Stimulated activated naive CD8-positive, alpha-beta T cell treated with anti-CD3 and anti-CD28 coated beads, Interleukin-15, amount 100 ng/mL, for 72 hours (primary cell): ENCODE measurements at regions not wholly inside any gene's neighbourhood (a gene's known extent, or its start where the extent isn't known, plus 50 kb on each side); places are given as distances from the start of the nearest gene placed in this dataset.
"Not testable (repeated sequence)": the region's sequence is repeated elsewhere in the genome, so short reads cannot be mapped to it uniquely, and the experiment has no call there.

ENCODE experiments used
- ATAC-seq: fragments of 150-1000 bp; cut with Tn5 transposase; 2 replicates; pipeline ENCODE4 v1.10.0; 2021; ENCODE audit warnings: mild to moderate bottlenecking, moderate library complexity
- DNase-seq, 2 donors: peaks; one replicate each; pipeline ENCODE4 v3.0.0; 2021 to 2022
- H3K27ac Mint-ChIP-seq, 2 donors: one replicate each; pipeline ENCODE4 v1.8.0; 2022; ENCODE audit warnings: mild to moderate bottlenecking in 2 of 2, mixed read lengths in 2 of 2, moderate library complexity in 2 of 2
- H3K27me3 Mint-ChIP-seq: one replicate; pipeline ENCODE4 v1.8.0; 2022; ENCODE audit warnings: mixed read lengths
- H3K4me1 Mint-ChIP-seq: one replicate; pipeline ENCODE4 v1.8.0; 2022; ENCODE audit warnings: mild to moderate bottlenecking, mixed read lengths
- H3K4me3 Mint-ChIP-seq, 2 donors: one replicate each; pipeline ENCODE4 v1.8.0; 2022; ENCODE audit warnings: mild to moderate bottlenecking in 2 of 2, mixed read lengths in 2 of 2, moderate library complexity in 1 of 2
- H3K9me3 Mint-ChIP-seq, 2 donors: one replicate each; pipeline ENCODE4 v1.8.0; 2022; ENCODE audit warnings: mixed read lengths in 2 of 2

GRCh38 chr3:74137790-74138189, 476.7 kb downstream of the CNTN3 start:
- Mint-ChIP-seq H3K4me3 (no peak overlapping the region), H3K9me3 (peaks cover 0 to 15% of the 10 kb centered on the region in 2 donors), H3K27me3 (no peaks in the 10 kb centered on the region), H3K27ac (no peak overlapping the region), H3K4me1 (no peaks in the 10 kb centered on the region)
- ATAC-seq (no peak), DNase-seq (no peak)

DNA sequence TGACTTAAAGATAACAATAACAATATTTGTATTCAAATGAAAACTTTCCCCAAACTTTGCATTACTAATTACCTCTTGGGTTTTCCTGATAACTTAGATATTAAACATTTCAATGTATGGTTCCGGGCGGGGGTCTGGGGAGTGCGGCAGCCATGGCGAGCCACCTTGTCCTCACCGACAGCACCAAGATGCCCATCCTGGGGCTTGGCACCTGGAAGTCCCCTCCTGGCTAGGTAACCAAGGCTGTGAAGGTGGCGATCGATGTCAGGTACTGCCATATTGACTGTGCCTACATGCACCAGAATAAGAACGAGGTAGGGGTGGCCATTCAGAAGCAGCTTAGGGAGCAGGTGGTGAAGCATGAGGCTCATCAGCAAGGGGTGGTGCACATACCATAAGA, 478.7 kb downstream of the CNTN3 start:
- Mint-ChIP-seq H3K27ac (no peak overlapping the region), H3K4me1 (no peaks in the 10 kb centered on the region), H3K9me3 (peaks cover 0 to 21% of the 10 kb centered on the region in 2 donors), H3K27me3 (no peaks in the 10 kb centered on the region), H3K4me3 (no peak overlapping the region)
- no peak for DNase-seq
- ATAC-seq = no peak

DNA sequence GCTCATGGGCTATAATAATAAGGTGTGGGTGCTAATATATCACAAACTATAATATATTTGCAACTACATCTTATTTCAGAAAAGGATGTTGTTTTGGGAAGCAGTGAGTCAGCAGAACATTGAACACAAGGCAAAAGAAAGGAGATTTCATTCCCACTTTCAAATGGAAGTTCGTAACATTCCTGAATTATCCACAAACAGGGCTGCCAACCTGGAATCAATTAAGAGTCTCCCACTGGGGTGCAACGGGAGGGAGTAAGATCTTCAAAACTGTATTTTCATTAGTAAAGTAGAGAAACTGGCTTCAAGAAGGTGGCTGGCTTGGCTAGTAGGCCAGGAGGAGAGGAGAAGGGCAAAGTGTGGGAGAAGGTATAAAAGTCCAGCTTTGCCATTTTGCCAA, 479.6 kb downstream of the CNTN3 start:
- ATAC-seq (no peak), DNase-seq (no peak)
- Mint-ChIP-seq H3K27ac (no peak overlapping the region), H3K9me3 (peaks cover 0 to 29% of the 10 kb centered on the region in 2 donors), H3K27me3 (no peaks in the 10 kb centered on the region), H3K4me1 (no peaks in the 10 kb centered on the region), H3K4me3 (no peak overlapping the region)

- not testable (repeated sequence) for H3K27me3 Mint-ChIP-seq, H3K27ac Mint-ChIP-seq, H3K4me1 Mint-ChIP-seq, ATAC-seq, H3K4me3 Mint-ChIP-seq, DNase-seq
- peaks cover 6 to 36% of the 10 kb centered on the region in 2 donors for H3K9me3 Mint-ChIP-seq
Observed at GRCh38 chr3:74131546-74132328, 482.7 kb downstream of the CNTN3 start.

- H3K4me1 Mint-ChIP-seq = no peaks in the 10 kb centered on the region
- H3K4me3 Mint-ChIP-seq = no peak overlapping the region
- DNase-seq (no peak), ATAC-seq (no peak)
- H3K27me3 Mint-ChIP-seq = no peaks in the 10 kb centered on the region
- H3K27ac Mint-ChIP-seq = peak overlapping the region in 1 of 2 donors; percentile 42
- peaks cover 6 to 30% of the 10 kb centered on the region in 2 donors for H3K9me3 Mint-ChIP-seq
Observed at GRCh38 chr3:74129611-74130010, 484.8 kb downstream of the CNTN3 start.

GRCh38 chr3:74129056-74129455, 485.4 kb downstream of the CNTN3 start:
- H3K4me3 Mint-ChIP-seq = no peak overlapping the region
- H3K4me1 Mint-ChIP-seq = no peaks in the 10 kb centered on the region
- DNase-seq (no peak), ATAC-seq (no peak)
- peaks cover 6 to 29% of the 10 kb centered on the region in 2 donors for H3K9me3 Mint-ChIP-seq
- H3K27ac Mint-ChIP-seq = peak overlapping the region in 1 of 2 donors; percentile 4
- H3K27me3 Mint-ChIP-seq = no peaks in the 10 kb centered on the region

DNA sequence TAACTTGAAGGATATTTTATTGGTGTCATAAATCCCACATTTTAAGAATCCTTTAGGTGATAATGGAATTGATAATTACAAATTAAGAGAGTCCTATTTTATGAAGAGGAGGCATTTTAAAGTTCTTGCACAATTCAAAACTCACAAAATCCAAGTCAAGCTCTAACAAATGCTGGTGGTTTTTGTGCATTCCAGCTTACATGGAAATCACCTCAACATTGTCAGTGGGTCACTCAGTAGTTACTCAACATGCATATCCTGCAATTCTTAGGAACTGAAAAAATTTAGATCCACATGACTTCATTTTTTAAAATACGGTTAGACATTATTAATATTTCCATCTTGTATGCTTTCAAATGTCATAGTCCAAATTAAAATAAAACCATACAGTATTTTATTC, 487.2 kb downstream of the CNTN3 start:
- Mint-ChIP-seq H3K27ac (no peak overlapping the region), H3K4me1 (no peaks in the 10 kb centered on the region), H3K27me3 (no peaks in the 10 kb centered on the region), H3K4me3 (no peak overlapping the region), H3K9me3 (peaks cover 6 to 27% of the 10 kb centered on the region in 2 donors)
- DNase-seq = no peak
- ATAC-seq = no peak

GRCh38 chr3:74124782-74125181, 489.7 kb downstream of the CNTN3 start:
- H3K4me1 Mint-ChIP-seq = no peaks in the 10 kb centered on the region
- ATAC-seq = no peak
- H3K27ac Mint-ChIP-seq = no peak overlapping the region
- DNase-seq = no peak
- H3K4me3 Mint-ChIP-seq = no peak overlapping the region
- peaks cover 10 to 18% of the 10 kb centered on the region in 2 donors for H3K9me3 Mint-ChIP-seq
- no peaks in the 10 kb centered on the region for H3K27me3 Mint-ChIP-seq

DNA sequence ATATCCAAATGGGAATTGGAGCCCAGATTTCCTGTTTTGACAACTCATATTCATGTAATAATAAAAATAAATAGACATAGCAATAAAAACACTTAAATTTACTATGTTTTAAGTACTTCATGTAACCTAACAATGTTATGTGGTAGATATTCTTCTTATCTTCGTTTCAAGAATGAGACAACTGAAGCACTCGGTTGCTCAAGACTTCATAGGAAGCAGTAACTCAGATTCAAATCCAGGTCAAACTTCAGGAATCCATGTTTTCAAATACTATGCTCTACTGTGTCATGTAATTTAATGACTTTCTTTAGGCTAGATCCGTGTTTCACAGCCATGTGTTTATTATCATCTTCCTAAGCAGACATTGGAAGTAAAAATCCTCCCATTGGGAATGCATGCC, 492.2 kb downstream of the CNTN3 start:
- Mint-ChIP-seq H3K27ac (no peak overlapping the region), H3K4me3 (no peak overlapping the region), H3K9me3 (peaks cover 4 to 16% of the 10 kb centered on the region in 2 donors), H3K27me3 (no peaks in the 10 kb centered on the region), H3K4me1 (no peaks in the 10 kb centered on the region)
- DNase-seq = no peak
- no peak for ATAC-seq

GRCh38 chr3:74121761-74122160, 492.7 kb downstream of the CNTN3 start:
- Mint-ChIP-seq H3K4me1 (no peaks in the 10 kb centered on the region), H3K27ac (no peak overlapping the region), H3K4me3 (no peak overlapping the region), H3K9me3 (peaks cover 9 to 16% of the 10 kb centered on the region in 2 donors), H3K27me3 (no peaks in the 10 kb centered on the region)
- DNase-seq = no peak
- no peak for ATAC-seq

DNA sequence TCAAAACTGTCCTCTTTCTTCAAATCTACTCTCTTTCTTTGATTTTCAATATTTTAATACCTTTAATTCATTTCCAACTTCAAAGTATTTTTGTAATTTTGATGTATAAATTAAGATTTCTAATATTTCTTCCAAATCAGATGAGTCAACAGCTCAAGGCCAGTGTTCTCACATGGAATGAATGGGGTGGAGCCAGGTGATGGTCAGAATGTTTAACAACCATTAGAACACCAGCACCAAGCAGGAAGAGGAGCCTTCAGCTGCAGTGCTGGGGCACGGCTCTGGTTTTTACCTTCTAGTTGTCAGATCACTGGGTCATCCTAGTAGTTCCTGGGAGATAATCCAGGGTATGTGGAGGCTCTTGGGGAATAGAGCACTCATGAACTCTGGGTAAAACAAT, 494.5 kb upstream of the PDZRN3 start:
- no peak for ATAC-seq
- H3K27me3 Mint-ChIP-seq = no peaks in the 10 kb centered on the region
- no peak overlapping the region for H3K4me3 Mint-ChIP-seq
- H3K9me3 Mint-ChIP-seq = peaks cover 12% of the 10 kb centered on the region in 2 donors
- no peaks in the 10 kb centered on the region for H3K4me1 Mint-ChIP-seq
- H3K27ac Mint-ChIP-seq = no peak overlapping the region
- no peak for DNase-seq

- DNase-seq = no peak
- peaks cover 10 to 12% of the 10 kb centered on the region in 2 donors for H3K9me3 Mint-ChIP-seq
- H3K27me3 Mint-ChIP-seq = no peaks in the 10 kb centered on the region
- no peaks in the 10 kb centered on the region for H3K4me1 Mint-ChIP-seq
- no peak overlapping the region for H3K4me3 Mint-ChIP-seq
- no peak for ATAC-seq
- no peak overlapping the region for H3K27ac Mint-ChIP-seq
Observed at GRCh38 chr3:74115906-74116305, 491.2 kb upstream of the PDZRN3 start.

DNA sequence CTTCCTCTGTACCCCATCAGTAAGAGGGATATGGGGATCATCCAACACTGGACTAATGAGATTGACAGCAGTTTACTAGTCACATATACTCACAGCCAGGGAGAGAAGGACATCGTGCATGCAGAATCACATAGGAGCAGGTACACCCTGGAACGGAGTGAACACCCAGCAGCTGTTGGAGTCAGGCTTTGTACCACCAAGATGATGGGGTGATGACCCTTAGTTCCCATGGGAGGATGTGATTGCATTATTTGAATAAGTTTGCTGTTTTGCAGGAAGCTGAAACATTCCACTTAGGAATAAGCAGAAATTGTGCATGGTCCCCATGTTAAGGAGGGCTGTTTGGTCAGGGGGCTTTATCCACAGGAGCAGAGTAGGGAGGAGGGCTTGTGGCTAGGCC, 482.7 kb upstream of the PDZRN3 start:
- Mint-ChIP-seq H3K9me3 (no peaks in the 10 kb centered on the region), H3K4me1 (no peaks in the 10 kb centered on the region), H3K4me3 (no peak overlapping the region), H3K27ac (no peak overlapping the region), H3K27me3 (no peaks in the 10 kb centered on the region)
- ATAC-seq (no peak), DNase-seq (no peak)

DNA sequence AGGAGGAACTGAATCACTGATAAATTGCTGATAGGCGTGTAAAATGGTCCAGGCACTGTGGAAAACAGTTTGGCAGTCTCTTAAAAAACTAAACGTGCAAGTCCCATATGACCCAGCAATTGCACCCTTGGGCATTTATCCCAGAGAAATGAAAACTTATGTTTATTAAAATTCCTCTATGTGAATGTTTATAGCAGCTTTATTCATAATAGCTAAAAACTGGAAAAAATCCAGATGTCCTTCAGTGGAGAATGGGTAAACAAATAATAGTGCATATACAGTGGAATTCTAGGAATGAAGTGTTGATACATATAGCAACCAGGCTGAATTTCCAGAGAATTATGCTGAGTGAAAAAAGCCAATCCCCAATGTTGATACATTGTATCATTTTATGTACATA, 482.2 kb upstream of the PDZRN3 start:
- no peak for DNase-seq
- H3K4me3 Mint-ChIP-seq = no peak overlapping the region
- H3K4me1 Mint-ChIP-seq = no peaks in the 10 kb centered on the region
- H3K9me3 Mint-ChIP-seq = peaks cover 0 to 3% of the 10 kb centered on the region in 2 donors
- no peak for ATAC-seq
- no peaks in the 10 kb centered on the region for H3K27me3 Mint-ChIP-seq
- no peak overlapping the region for H3K27ac Mint-ChIP-seq

GRCh38 chr3:74091204-74091603, 466.5 kb upstream of the PDZRN3 start:
- DNase-seq = no peak
- Mint-ChIP-seq H3K4me1 (no peaks in the 10 kb centered on the region), H3K4me3 (no peak overlapping the region), H3K27ac (peak overlapping the region in 1 of 2 donors; percentile 78), H3K27me3 (no peaks in the 10 kb centered on the region), H3K9me3 (peaks cover 11 to 29% of the 10 kb centered on the region in 2 donors)
- no peak for ATAC-seq

GRCh38 chr3:74089814-74090213, 465.1 kb upstream of the PDZRN3 start:
- H3K27me3 Mint-ChIP-seq = no peaks in the 10 kb centered on the region
- ATAC-seq (no peak), DNase-seq (no peak)
- no peak overlapping the region for H3K4me3 Mint-ChIP-seq
- H3K9me3 Mint-ChIP-seq = peaks cover 11 to 21% of the 10 kb centered on the region in 2 donors
- H3K27ac Mint-ChIP-seq = no peak overlapping the region
- H3K4me1 Mint-ChIP-seq = no peaks in the 10 kb centered on the region

DNA sequence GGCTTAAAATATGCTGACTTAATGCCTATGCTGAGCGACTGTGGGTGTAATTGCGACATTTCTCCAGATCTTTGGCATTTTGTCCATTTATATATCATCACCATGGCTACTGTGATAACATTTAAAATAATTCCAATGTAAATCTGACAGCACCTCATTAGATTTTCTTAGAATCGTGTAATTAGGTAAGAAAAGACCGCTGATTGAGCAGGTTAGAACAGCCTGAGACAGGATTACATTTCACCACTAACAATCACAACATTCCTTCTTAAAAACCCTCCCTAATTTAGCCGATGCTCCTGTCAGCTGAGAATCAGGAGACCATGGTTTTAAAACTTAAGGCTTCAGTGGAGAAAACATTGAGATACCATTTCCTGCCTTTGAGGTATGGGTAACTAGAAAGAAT, 455.3 kb upstream of the PDZRN3 start:
- H3K27me3 Mint-ChIP-seq = no peaks in the 10 kb centered on the region
- H3K27ac Mint-ChIP-seq = no peak overlapping the region
- DNase-seq = no peak
- H3K9me3 Mint-ChIP-seq = no peaks in the 10 kb centered on the region
- ATAC-seq = no peak
- no peaks in the 10 kb centered on the region for H3K4me1 Mint-ChIP-seq
- H3K4me3 Mint-ChIP-seq = no peak overlapping the region
